Hepatocyte (in vitro differentiated cells): ENCODE measurements at regions not wholly inside any gene's neighbourhood (a gene's known extent, or its start where the extent isn't known, plus 50 kb on each side); places are given as distances from the start of the nearest gene placed in this dataset.

Source experiments
- DNase-seq: peaks from one replicate; pipeline ENCODE4 v3.0.0-alpha.2; 2016; ENCODE audit warnings: low spot score
- H2AFZ ChIP-seq: fragments of 200-600 bp; sonication (generic); 2 replicates; pipeline ENCODE4 v1.6.0; 2016; ENCODE audit warnings: antibody characterized with exemption, mild to moderate bottlenecking
- H3K27ac ChIP-seq: fragments of 200-600 bp; sonication (generic); 2 replicates; pipeline ENCODE4 v1.5.1; 2016; ENCODE audit warnings: mild to moderate bottlenecking
- H3K27me3 ChIP-seq: fragments of 200-600 bp; sonication (generic); 2 replicates; pipeline ENCODE4 v1.6.1; 2016
- H3K36me3 ChIP-seq: fragments of 200-600 bp; sonication (generic); replicated peaks from 2 replicates; pipeline ENCODE4 v1.5.1; 2016; ENCODE audit warnings: low read depth; ENCODE audit not compliant: insufficient read depth
- H3K4me1 ChIP-seq: fragments of 200-600 bp; sonication (generic); 2 replicates; pipeline ENCODE4 v1.5.1; 2016; ENCODE audit warnings: mild to moderate bottlenecking, moderate library complexity; ENCODE audit not compliant: insufficient read depth
- H3K4me2 ChIP-seq: fragments of 200-600 bp; sonication (generic); 2 replicates; pipeline ENCODE4 v1.6.0; 2016
- H3K4me3 ChIP-seq: fragments of 200-600 bp; sonication (generic); 2 replicates; pipeline ENCODE4 v1.5.1; 2016; ENCODE audit warnings: mild to moderate bottlenecking
- H3K79me2 ChIP-seq: fragments of 200-600 bp; sonication (generic); 2 replicates; pipeline ENCODE4 v1.6.0; 2017; ENCODE audit warnings: mild to moderate bottlenecking
- H3K9me2 ChIP-seq: fragments of 200-600 bp; sonication (generic); replicated peaks from 2 replicates; pipeline ENCODE4 v1.6.0; 2017; ENCODE audit warnings: mild to moderate bottlenecking; ENCODE audit not compliant: insufficient read depth
- H3K9me3 ChIP-seq: fragments of 200-600 bp; sonication (generic); 2 replicates; pipeline ENCODE4 v1.5.1; 2016; ENCODE audit warnings: low read depth, mild to moderate bottlenecking
- H4K20me1 ChIP-seq: fragments of 200-600 bp; sonication (generic); 2 replicates; pipeline ENCODE4 v1.6.0; 2016; ENCODE audit warnings: mild to moderate bottlenecking; ENCODE audit not compliant: insufficient read depth, poor library complexity, severe bottlenecking
- CTCF ChIP-seq: fragments of 200-600 bp; sonication (generic); IDR thresholded peaks from 2 replicates; pipeline ENCODE4 v1.5.1; 2016; ENCODE audit warnings: antibody characterized with exemption, mild to moderate bottlenecking; ENCODE audit not compliant: poor library complexity
- EZH2 ChIP-seq: fragments of 200-600 bp; sonication (generic); IDR thresholded peaks from 2 replicates; pipeline ENCODE4 v1.6.1; 2016; ENCODE audit warnings: antibody characterized with exemption, mild to moderate bottlenecking, borderline replicate concordance
- EZH2phosphoT487 ChIP-seq: fragments of 200-600 bp; sonication (generic); IDR thresholded peaks from one replicate; pipeline ENCODE4 v1.6.1; 2018; ENCODE audit warnings: antibody characterized with exemption, mild to moderate bottlenecking, low read depth, moderate library complexity; ENCODE audit not compliant: unreplicated experiment, severe bottlenecking
- WGBS: methylation state at CpG from one replicate; pipeline ENCODE4 v1.1.6; 2016; ENCODE audit warnings: low lambda C conversion rate; ENCODE audit errors: missing lambda C conversion rate; 5-methylcytosine and 5-hydroxymethylcytosine counted together

- Histone ChIP-seq H3K9me3 (no peaks in the 10 kb centered on the region), H3K4me2 (peak overlapping the region; percentile 64), H3K4me3 (no peak overlapping the region), H3K79me2 (no peaks in the 10 kb centered on the region), H3K27me3 (no peaks in the 10 kb centered on the region), H4K20me1 (no peaks in the 10 kb centered on the region), H3K36me3 (no peaks in the 10 kb centered on the region), H3K27ac (peak overlapping the region; percentile 88), H3K9me2 (no peaks in the 10 kb centered on the region), H2AFZ (no peak overlapping the region), H3K4me1 (peaks cover 12% of the 10 kb centered on the region)
- 17% methylated on average over 5 of the region's 5 CpGs for WGBS
- no peak for TF ChIP-seq EZH2
- TF ChIP-seq CTCF = no peak
- TF ChIP-seq EZH2phosphoT487 = no peak
- DNase-seq = peak; percentile 68
Measured at GRCh38 chr14:65255029-65255545, 152.8 kb upstream of the MAX start.

- TF ChIP-seq EZH2 (no peak), CTCF (peak; percentile 30)
- peak; percentile 90 for DNase-seq
- H3K79me2 ChIP-seq = no peaks in the 10 kb centered on the region
- H3K4me1 ChIP-seq = peaks cover 12% of the 10 kb centered on the region
- no peak overlapping the region for H3K4me3 ChIP-seq
- 19% methylated on average over 8 of the region's 8 CpGs for WGBS
- H3K9me2 ChIP-seq = no peaks in the 10 kb centered on the region
- peak overlapping the region; percentile 88 for H3K27ac ChIP-seq
- H3K36me3 ChIP-seq = no peaks in the 10 kb centered on the region
- no peaks in the 10 kb centered on the region for H4K20me1 ChIP-seq
- H2AFZ ChIP-seq = no peak overlapping the region
- no peaks in the 10 kb centered on the region for H3K27me3 ChIP-seq
- H3K4me2 ChIP-seq = peak overlapping the region; percentile 64
- H3K9me3 ChIP-seq = no peaks in the 10 kb centered on the region
Measured at GRCh38 chr14:65255583-65256461, 153.5 kb upstream of the MAX start.

- Histone ChIP-seq H3K79me2 (no peaks in the 10 kb centered on the region), H4K20me1 (no peaks in the 10 kb centered on the region), H3K27me3 (no peaks in the 10 kb centered on the region), H3K9me2 (no peaks in the 10 kb centered on the region), H3K4me2 (peak overlapping the region; percentile 47), H3K4me3 (no peak overlapping the region), H3K36me3 (no peaks in the 10 kb centered on the region), H3K9me3 (no peaks in the 10 kb centered on the region), H3K27ac (peak overlapping the region; percentile 88), H3K4me1 (peaks cover 12% of the 10 kb centered on the region), H2AFZ (no peak overlapping the region)
- DNase-seq = no peak
- 86% methylated on average over 4 of the region's 4 CpGs for WGBS
- TF ChIP-seq CTCF = no peak
- TF ChIP-seq EZH2phosphoT487 = no peak
- no peak for TF ChIP-seq EZH2
Measured at GRCh38 chr14:65256714-65257113, 154.4 kb upstream of the MAX start.
